DLD1 (cell line): ENCODE measurements at regions not wholly inside any gene's neighbourhood (a gene's known extent, or its start where the extent isn't known, plus 50 kb on each side); places are given as distances from the start of the nearest gene placed in this dataset.
"Not testable (repeated sequence)": the region's sequence is repeated elsewhere in the genome, so short reads cannot be mapped to it uniquely, and the experiment has no call there.

Source experiments
- in situ Hi-C: cut with HindIII; loops from 2 replicates; pipeline ENCODE4 v1.10.0; 2017; ENCODE audit warnings: low sequenced_read_pairs

- in situ Hi-C loops, result no loop called here
Measured at GRCh38 chr5:87570366-87570765, 157.6 kb upstream of the CCNH start.

GRCh38 chr5:87562068-87562467 is 149.3 kb upstream of the CCNH start:
- in situ Hi-C loops, result no loop called here

- in situ Hi-C loops, result no loop called here
Measured at GRCh38 chr5:87560528-87560927, 147.8 kb upstream of the CCNH start.

DNA sequence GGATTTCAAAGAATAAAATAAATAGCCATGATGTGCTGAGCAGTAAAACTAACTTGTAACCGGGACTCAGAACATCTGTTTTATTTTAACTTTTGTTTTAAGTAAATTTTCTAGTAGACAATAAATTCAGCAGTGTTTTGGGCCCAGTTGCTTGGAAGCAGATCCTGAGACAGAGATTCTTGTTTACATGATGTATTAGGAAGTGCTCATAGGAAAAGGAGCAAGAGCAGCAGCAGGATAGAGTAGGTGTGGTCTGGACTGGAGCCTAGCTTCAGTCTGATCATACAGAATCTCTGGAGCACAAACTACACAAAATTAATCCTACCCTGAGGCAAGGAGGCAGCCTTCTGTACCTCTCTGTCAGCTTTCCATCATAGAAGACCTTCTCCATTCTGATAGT is 139.2 kb upstream of the CCNH start:
- in situ Hi-C loops, result no loop called here

- in situ Hi-C loops, result no loop called here
Measured at GRCh38 chr5:87541676-87542075, 128.9 kb upstream of the CCNH start.

DNA sequence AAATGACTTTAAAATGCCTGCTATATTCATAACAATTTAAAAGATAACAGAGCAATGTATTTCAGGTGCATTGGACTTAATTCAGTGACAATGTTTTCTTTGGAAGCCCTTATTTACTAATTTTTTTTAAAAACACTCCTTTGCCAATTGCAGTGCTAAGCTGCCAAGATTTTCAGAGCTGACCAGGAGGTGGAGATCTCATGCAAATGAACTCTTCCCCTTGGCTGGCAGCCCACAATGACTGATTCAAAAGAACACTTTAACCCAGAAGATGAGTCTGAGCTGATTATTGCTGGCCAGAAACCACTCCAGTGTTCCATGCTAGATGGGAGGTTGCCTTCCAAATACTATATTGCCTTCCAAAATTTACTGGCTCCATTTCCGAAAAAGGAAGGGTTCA is 128.3 kb upstream of the CCNH start:
- in situ Hi-C loops, result no loop called here

DNA sequence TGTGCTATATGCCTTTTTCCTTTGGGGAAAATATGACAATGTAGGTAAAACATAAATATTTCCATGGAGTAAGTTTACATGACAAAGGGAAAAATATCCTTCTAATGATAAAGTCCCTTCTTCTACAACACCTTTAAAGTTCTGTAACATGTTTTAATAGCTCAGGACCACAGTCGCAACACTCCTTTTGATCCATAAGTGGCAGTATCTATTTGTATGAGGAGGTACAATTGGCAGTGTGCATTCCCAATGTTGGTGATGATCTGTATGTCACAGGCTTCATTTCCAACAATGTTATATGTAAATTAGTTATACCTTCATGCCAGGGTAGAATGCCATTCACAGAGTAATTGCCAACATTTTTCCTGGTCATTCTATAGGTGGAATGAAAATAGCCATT is 127.1 kb upstream of the CCNH start:
- in situ Hi-C loops, result no loop called here

- in situ Hi-C loops, result no loop called here
Measured at GRCh38 chr5:87536365-87536764, 123.6 kb upstream of the CCNH start.

GRCh38 chr5:87535706-87536105 is 123.0 kb upstream of the CCNH start:
- in situ Hi-C loops, result no loop called here

- in situ Hi-C loops, result no loop called here
Measured at GRCh38 chr5:87529486-87530076, 116.9 kb upstream of the CCNH start.

- in situ Hi-C loops, result no loop called here
Measured at GRCh38 chr5:87526131-87526530, 113.4 kb upstream of the CCNH start.

DNA sequence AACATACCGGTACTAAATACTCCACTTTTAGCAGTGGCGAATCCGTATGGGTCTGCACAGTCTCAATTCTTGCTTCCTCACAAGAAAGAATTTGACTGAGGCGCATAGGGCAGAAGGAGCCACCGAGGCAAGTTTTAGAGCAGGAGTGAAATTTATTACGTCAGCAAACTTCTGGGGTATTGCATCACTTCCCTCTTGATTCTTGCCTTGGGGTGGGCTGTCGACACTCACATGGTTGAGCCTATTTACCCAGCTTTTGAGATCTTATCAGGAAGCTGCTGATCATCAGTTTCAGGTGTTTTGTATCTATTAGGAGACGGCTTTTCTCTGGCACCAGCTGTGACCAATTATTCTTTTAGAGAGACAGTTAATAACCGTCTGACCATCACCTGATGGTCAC is 111.5 kb upstream of the CCNH start:
- in situ Hi-C loops, result no loop called here

DNA sequence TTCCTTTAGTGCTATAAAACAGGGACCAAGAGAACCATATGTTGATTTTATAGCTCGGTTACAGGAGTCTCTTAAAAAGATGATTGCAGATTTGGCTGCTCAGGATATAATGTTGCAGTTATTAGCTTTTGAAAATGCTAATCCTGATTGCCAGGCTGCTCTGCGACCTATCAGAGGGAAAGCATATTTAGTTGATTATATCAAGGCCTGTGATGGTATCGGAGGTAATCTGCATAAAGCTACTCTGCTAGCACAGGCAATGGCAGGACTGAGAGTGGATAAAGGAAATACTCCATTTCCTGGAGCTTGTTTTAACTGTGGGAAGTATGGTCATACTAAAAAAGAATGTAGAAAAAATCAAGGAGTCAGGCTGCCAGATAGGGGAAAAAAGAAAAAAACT is 99.0 kb upstream of the CCNH start:
- in situ Hi-C loops, result not testable (repeated sequence)

DNA sequence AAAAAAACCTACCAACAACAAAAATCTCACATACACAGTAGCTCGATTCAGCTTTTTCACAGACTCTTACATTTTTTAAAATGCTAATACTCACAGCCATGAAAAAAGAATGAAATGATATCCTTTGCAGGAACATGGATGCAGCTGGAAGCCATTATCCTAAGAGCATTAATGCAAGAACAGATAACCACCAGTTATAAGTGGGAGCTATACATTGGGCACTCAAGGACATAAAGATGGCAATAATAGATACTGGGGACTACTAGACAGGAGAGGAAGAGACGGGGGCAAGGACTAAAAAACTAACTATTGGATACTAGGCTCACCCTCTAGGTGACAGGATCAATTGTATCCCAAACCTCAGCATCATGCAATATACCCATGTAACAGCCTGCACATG is 90.3 kb upstream of the CCNH start:
- in situ Hi-C loops, result no loop called here

GRCh38 chr5:87499478-87500410 is 87.0 kb upstream of the CCNH start:
- in situ Hi-C loops, result no loop called here
